HG03354 (cell line): ENCODE measurements at regions not wholly inside any gene's neighbourhood (a gene's known extent, or its start where the extent isn't known, plus 50 kb on each side); places are given as distances from the start of the nearest gene placed in this dataset.

ENCODE experiments used
- ATAC-seq: cut with Tn5 transposase; IDR thresholded peaks from one replicate; pipeline ENCODE4 v1.9.1; 2021; ENCODE audit warnings: mild to moderate bottlenecking; ENCODE audit not compliant: unreplicated experiment, poor library complexity, severe bottlenecking

- no peak for ATAC-seq
Measured at GRCh38 chr5:63894690-63895089, 67.6 kb downstream of the HTR1A start.

GRCh38 chr5:63878788-63879187, 83.5 kb downstream of the HTR1A start:
- ATAC-seq: no peak

DNA sequence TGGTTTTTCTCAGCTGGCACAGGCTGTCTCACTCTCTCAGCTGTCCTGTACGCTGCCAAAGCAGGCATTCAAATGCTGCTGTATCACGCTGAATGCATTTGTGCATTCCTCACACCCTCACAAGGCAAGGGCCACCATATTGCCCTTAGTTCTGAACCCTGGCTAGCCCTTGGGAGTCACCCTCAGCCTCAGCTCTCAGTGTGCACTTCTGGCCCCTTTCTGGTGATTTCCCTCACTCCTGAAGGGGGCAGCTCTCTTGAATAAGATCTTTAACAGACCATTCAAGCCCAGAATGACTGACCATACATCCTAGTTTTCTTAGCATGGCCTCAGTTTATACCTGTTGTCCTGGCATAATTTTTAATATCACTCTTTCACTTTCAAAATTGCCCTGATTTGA, 84.3 kb downstream of the HTR1A start:
- no peak for ATAC-seq

GRCh38 chr5:63860379-63860778, 101.9 kb downstream of the HTR1A start:
- no peak for ATAC-seq

- ATAC-seq: no peak
Measured at GRCh38 chr5:63854076-63854475, 108.2 kb downstream of the HTR1A start.

- no peak for ATAC-seq
Measured at GRCh38 chr5:63843190-63843589, 119.1 kb downstream of the HTR1A start.

GRCh38 chr5:63837437-63837836, 124.8 kb downstream of the HTR1A start:
- ATAC-seq: no peak

GRCh38 chr5:63831381-63831780, 130.9 kb downstream of the HTR1A start:
- no peak for ATAC-seq

DNA sequence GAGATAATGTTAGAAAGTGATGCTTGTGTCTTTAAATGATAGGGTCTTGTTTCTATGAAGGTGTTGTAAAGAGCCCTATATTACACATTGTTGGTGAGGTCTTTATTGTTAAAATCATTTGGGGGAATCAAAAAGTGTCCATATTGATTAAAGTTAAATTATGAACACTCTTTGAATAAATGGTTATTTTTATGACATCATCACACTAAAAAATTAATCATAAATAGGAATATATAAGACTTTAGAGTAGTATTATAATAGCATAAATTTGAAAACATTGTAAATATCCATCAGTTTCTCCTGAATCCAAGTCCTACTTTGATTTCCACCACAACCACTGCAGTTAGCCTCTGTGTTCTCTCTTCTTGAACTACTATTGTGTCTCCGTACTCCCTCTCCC, 136.3 kb downstream of the HTR1A start:
- ATAC-seq: no peak

GRCh38 chr5:63823583-63823982, 138.7 kb downstream of the HTR1A start:
- ATAC-seq: no peak

DNA sequence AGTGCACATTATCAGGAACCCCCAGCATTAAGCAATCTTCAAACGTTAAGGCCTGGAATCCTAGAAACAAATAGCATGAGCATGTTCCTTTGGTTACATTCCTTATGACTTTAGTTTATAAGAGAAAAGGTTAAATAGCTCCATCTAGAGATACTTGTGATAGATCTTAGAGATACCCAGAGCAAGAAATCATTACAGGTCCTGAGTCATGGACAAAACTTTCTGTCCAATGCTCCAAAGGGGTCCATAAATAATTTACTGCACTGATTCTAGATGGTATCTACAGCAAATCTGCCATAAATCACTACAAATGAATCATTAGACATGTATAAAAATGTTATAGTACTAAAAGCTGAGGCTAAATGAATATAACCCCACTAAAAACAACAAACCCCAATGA, 139.6 kb downstream of the HTR1A start:
- ATAC-seq: no peak

DNA sequence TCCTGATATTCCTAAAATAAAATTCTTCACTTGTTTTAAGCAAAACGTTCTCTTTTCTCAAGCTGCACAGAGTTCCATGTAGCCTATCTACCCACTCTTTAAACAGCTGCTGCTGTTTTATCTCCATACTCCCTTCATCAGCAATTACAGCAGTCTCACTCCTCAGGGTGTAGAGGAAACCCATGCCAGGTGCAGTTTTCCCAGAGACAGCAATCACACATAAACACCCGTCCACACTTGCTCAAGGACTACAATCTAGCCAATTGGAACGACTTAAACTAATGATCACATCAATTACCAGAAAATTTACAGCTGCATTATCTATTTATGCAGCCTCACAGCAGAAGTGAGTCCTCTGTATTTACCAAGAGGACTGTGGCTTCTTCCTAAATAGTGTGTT, 141.7 kb downstream of the HTR1A start:
- ATAC-seq: no peak

DNA sequence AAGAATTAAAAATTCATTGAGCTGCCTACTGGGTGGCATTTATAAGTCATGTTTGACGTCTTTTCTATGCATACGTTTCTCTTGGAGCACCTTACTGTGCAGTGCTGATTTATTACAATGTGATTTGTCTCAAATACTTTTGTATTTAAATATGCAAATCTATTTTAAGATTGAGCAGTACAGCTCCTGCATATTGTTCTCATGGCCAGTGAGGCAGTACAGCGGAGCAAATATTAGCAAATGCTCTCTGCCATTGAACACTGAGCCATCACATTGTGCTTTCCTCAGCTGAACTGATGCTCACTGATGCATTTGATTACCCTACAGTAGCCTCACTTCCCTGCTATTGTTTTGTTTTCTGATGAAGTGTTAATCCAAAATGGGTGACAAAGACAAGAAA, 149.6 kb downstream of the HTR1A start:
- ATAC-seq: no peak

- ATAC-seq: no peak
Measured at GRCh38 chr5:63811961-63812360, 150.3 kb downstream of the HTR1A start.

GRCh38 chr5:63811286-63811685, 151.0 kb downstream of the HTR1A start:
- no peak for ATAC-seq

- ATAC-seq: no peak
Measured at GRCh38 chr5:63805151-63805550, 157.1 kb downstream of the HTR1A start.

DNA sequence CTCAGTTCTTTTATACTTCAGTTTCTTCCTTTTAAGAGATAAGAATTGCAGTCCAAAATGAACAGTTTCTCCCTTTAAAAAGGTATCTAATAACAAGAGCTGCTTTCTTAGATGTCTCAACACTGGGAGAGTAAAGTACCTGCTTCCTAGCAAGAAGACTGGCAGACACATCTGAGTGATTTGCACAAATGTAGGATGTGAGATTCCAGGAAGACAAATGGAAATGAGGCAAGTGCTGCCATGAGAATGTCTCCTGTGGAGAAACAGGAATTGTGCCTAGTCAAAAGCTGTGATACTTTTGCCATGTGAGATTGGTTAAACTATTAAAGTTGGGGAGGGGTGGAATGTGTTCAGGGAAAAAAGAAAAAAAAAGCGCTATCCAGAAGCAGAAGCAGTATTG, 159.1 kb downstream of the HTR1A start:
- ATAC-seq: no peak

GRCh38 chr5:63794979-63795378, 167.3 kb downstream of the HTR1A start:
- no peak for ATAC-seq

DNA sequence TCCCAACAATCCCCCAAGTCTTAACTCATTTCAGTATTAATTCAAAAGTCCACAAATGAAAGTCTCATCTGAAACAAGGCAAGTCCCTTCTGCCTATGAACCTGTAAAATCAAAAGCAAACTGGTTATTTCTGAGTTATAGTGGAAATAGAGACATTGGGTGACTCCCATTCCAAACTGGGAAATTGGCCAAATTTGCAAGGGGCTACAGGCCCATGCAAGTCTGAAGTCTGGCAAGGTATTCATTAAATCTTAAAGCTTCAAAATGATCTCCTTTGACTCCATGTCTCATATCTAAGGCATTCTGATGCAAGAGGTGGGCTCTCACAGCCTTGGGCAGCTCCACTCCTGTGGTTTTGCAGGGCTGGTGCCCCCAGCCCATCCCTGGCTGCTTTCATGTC, 167.9 kb downstream of the HTR1A start:
- ATAC-seq: no peak

DNA sequence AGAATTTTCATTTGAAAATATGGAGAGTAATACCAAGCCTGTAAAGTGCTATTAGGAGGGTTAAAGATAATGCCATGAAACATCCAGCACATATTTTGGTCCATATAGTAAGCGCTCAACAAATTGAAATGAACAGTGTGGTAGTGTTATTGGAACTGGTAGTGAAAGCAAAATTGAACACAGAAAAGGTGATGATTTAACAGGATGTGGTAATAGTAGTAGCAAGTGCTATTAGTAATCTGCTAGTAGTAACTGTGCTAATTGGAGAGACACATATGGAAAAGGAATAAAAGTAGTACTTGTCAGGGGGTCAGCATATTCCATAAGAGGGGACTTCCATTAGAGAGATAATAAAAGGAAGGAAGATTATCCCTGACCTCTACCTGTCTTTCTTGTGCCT, 187.3 kb downstream of the HTR1A start:
- ATAC-seq: no peak

DNA sequence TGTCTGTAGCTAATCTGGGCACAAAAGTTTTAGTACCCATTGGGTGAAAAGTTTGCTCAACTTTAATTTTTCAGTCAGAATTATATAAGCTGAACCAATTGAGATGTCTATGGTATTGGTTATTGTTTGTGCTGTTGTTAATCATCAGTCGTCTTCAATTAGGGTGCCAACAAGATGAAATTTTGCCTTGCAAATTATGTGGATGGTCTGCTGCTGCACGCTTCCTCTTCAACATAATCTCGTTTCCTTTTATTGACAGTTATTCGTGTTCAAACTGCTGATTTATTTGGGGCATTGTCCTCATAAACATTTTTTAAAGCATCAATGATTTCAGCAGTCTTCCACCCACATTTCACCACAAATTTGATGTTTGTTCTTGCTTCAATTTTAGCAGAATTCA, 194.0 kb downstream of the HTR1A start:
- ATAC-seq: no peak

- ATAC-seq: no peak
Measured at GRCh38 chr5:63760965-63761364, 201.3 kb downstream of the HTR1A start.
